OCI-LY7 (cell line): ENCODE measurements at regions not wholly inside any gene's neighbourhood (a gene's known extent, or its start where the extent isn't known, plus 50 kb on each side); places are given as distances from the start of the nearest gene placed in this dataset.

ENCODE experiments used
- CTCF ChIP-seq: fragments of 200-600 bp; sonication (generic); conservative IDR thresholded peaks from 2 replicates; pipeline ENCODE4 v1.5.1; 2014; ENCODE audit warnings: mild to moderate bottlenecking, antibody characterized with exemption, low read length, moderate library complexity, mixed read lengths
- EZH2phosphoT487 ChIP-seq: fragments of 200-600 bp; sonication (generic); IDR thresholded peaks from 2 replicates; pipeline ENCODE4 v1.6.1; 2018; ENCODE audit warnings: low read depth, borderline replicate concordance, mild to moderate bottlenecking, mixed run types, antibody characterized with exemption, low read length, moderate library complexity, mixed read lengths

GRCh38 chr2:49600524-49600923, 446.2 kb upstream of the FSHR start:
- TF ChIP-seq CTCF: no peak
- TF ChIP-seq EZH2phosphoT487: no peak
